ACHN (cell line): ENCODE measurements at regions not wholly inside any gene's neighbourhood (a gene's known extent, or its start where the extent isn't known, plus 50 kb on each side); places are given as distances from the start of the nearest gene placed in this dataset.

Experiments
- DNase-seq: peaks from one replicate; pipeline ENCODE4 v3.0.0-alpha.2; 2015
- in situ Hi-C: cut with HindIII; loops from 2 replicates; pipeline ENCODE4 v1.10.0; 2017; ENCODE audit warnings: low sequenced_read_pairs, low pct_ligation_motif_present, low pct_unique_long_range_greater_than_20kb

GRCh38 chr1:221822591-221822990 lies 80.7 kb upstream of the DUSP10 start:
- in situ Hi-C loops: no loop called here
- DNase-seq: no peak

GRCh38 chr1:221816899-221817298 lies 75.0 kb upstream of the DUSP10 start:
- in situ Hi-C loops: no loop called here
- peak; percentile 93 for DNase-seq

- DNase-seq: no peak
- in situ Hi-C loops: no loop called here
Measured at GRCh38 chr1:221815660-221816059, 73.8 kb upstream of the DUSP10 start.

GRCh38 chr1:221813887-221814286 lies 72.0 kb upstream of the DUSP10 start:
- DNase-seq: no peak
- in situ Hi-C loops: no loop called here

GRCh38 chr1:221812905-221813597 lies 71.2 kb upstream of the DUSP10 start:
- no peak for DNase-seq
- in situ Hi-C loops: no loop called here

- DNase-seq: no peak
- in situ Hi-C loops: no loop called here
Measured at GRCh38 chr1:221812088-221812752, 70.3 kb upstream of the DUSP10 start.

- DNase-seq: no peak
- in situ Hi-C loops: no loop called here
Measured at GRCh38 chr1:221810406-221810805, 68.5 kb upstream of the DUSP10 start.

- no peak for DNase-seq
- in situ Hi-C loops: no loop called here
Measured at GRCh38 chr1:221809091-221810029, 67.5 kb upstream of the DUSP10 start.

- in situ Hi-C loops: no loop called here
- DNase-seq: no peak
Measured at GRCh38 chr1:221806984-221807383, 65.1 kb upstream of the DUSP10 start.

- in situ Hi-C loops: no loop called here
- no peak for DNase-seq
Measured at GRCh38 chr1:221806236-221806635, 64.3 kb upstream of the DUSP10 start.

GRCh38 chr1:221805121-221805520 lies 63.2 kb upstream of the DUSP10 start:
- no peak for DNase-seq
- in situ Hi-C loops: no loop called here

- in situ Hi-C loops: no loop called here
- DNase-seq: no peak
Measured at GRCh38 chr1:221804303-221804702, 62.4 kb upstream of the DUSP10 start.

GRCh38 chr1:221801773-221802516 lies 60.1 kb upstream of the DUSP10 start:
- in situ Hi-C loops: no loop called here
- peak; percentile 36 for DNase-seq

- no peak for DNase-seq
- in situ Hi-C loops: no loop called here
Measured at GRCh38 chr1:221801251-221801661, 59.4 kb upstream of the DUSP10 start.

GRCh38 chr1:221800831-221801230 lies 58.9 kb upstream of the DUSP10 start:
- in situ Hi-C loops: no loop called here
- DNase-seq: no peak

- in situ Hi-C loops: no loop called here
- no peak for DNase-seq
Measured at GRCh38 chr1:221797506-221797905, 55.6 kb upstream of the DUSP10 start.

GRCh38 chr1:221796700-221797099 lies 54.8 kb upstream of the DUSP10 start:
- no peak for DNase-seq
- in situ Hi-C loops: no loop called here

- DNase-seq: no peak
- in situ Hi-C loops: no loop called here
Measured at GRCh38 chr1:221795380-221795779, 53.5 kb upstream of the DUSP10 start.

- DNase-seq: no peak
- in situ Hi-C loops: no loop called here
Measured at GRCh38 chr1:221794935-221795334, 53.0 kb upstream of the DUSP10 start.
